GM18505 (cell line): ENCODE measurements at regions not wholly inside any gene's neighbourhood (a gene's known extent, or its start where the extent isn't known, plus 50 kb on each side); places are given as distances from the start of the nearest gene placed in this dataset.
"Not testable (repeated sequence)": the region's sequence is repeated elsewhere in the genome, so short reads cannot be mapped to it uniquely, and the experiment has no call there.

Experiments used
- ATAC-seq: cut with Tn5 transposase; IDR thresholded peaks from one replicate; pipeline ENCODE4 v1.9.1; 2021; ENCODE audit not compliant: unreplicated experiment
- POLR2A ChIP-seq: IDR thresholded peaks from 4 replicates; pipeline ENCODE4 v1.6.1; 2011; ENCODE audit warnings: borderline replicate concordance; ENCODE audit not compliant: insufficient read depth, insufficient read length; ENCODE audit errors: extremely low read depth

GRCh38 chr2:8134985-8135682 lies 546.7 kb upstream of the ID2 start:
- TF ChIP-seq POLR2A = no peak
- no peak for ATAC-seq

GRCh38 chr2:8137801-8138200 lies 544.1 kb upstream of the ID2 start:
- no peak for TF ChIP-seq POLR2A
- ATAC-seq = no peak

DNA sequence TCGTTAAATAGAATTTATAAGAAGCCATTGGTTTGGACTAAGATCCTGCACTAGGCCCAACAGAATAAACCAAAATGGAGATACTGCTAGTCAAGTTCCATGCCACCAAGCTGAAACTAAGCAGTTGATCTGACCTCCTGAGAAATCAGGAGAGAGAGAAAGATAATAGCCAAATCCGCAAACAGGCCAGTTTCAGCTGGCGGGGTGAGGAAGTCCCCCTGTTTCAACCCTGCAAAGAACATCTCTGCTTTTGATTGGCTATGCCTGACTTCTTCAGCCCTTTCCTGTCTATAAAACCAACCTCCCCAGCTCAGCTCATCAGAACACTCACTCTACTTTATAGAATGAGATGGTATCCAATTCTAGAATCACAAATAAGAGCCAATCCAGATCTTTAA lies 543.3 kb upstream of the ID2 start:
- no peak for ATAC-seq
- TF ChIP-seq POLR2A = no peak

DNA sequence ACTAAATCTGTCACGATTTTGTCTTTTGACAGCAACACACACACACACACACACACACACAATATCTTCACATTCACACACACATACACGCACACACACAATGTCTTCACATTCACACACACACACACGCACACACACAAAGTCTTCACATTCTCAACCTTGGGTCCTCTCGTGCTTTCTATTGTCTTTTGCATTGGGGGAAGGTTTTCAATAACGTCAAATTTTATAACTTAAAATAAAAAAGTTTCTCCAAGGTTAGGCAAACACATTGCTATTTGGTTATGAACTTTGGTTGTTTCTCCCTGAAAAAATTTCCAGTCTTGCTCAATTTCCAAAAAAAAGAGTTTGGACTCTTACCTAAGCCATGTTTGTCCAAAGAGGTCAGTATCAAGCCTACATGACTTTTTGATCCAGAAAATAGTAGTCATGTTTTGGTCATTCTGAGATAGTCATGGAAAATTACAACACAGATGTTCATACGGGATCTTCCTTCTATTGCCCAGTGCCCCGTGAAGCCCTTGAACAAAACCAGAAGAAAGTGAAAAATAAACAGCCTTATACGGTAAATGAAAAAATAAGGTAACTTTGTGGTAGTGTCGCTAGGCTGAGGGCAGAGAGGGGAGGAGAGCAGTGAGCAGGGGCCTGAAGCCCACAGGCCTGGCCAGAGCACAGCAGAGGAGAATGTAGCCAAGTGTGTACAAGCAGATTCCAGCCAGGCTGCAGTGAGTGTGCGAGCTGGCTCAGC lies 542.8 kb upstream of the ID2 start:
- ATAC-seq = no peak
- no peak for TF ChIP-seq POLR2A

- ATAC-seq = no peak
- TF ChIP-seq POLR2A = no peak
Measured at GRCh38 chr2:8139668-8140200, 542.1 kb upstream of the ID2 start.

DNA sequence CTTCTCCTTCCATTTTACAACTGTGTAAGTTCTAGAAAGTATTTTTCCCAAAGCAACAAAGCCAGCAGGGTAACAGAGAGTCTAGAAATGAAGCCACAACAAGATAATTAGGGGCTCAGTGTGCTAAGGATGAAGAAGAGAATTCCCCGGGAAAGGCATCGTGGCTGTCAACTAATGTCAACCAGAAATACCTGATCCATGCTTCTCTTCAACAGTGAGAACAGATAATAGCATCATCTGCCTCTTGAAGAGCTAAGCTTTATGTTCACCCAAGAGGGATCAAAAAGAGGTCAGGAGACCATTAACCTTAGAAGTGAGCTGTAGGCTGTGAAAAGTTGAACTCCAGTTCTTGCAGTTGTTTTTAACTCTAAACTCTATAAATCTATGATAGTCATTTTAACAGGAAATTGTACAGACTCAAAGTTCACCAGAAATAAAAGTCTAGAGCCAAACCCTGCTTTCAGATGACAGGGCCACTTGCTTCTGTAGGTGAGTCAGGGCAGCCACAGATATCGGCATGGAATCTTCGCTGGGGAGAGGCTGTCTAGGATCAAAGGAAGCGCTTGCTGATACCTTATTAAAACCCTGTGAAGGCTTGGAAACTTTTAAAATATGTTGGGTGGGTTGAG lies 540.7 kb upstream of the ID2 start:
- no peak for ATAC-seq
- no peak for TF ChIP-seq POLR2A

GRCh38 chr2:8141780-8142179 lies 540.1 kb upstream of the ID2 start:
- no peak for ATAC-seq
- TF ChIP-seq POLR2A = no peak

DNA sequence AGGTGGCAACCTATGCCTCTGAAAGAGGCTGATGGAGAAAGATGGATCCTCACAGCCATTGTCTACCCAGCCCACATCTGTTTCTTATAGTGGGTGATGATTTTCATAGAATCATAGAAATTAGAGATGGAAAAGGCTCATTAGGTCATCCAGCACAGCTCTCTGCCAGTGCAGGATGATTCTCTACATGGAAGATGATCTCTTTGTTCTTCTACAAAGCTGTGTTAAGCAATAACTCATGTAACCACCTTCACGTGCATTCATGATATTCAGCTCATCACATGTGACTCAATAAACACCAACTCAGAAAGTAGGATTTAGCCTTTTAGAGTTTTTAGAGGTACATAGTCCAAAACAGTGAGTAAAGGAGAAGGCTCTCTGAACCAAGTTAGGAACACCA lies 539.4 kb upstream of the ID2 start:
- TF ChIP-seq POLR2A = no peak
- no peak for ATAC-seq

- no peak for TF ChIP-seq POLR2A
- no peak for ATAC-seq
Measured at GRCh38 chr2:8144131-8144631, 537.7 kb upstream of the ID2 start.

DNA sequence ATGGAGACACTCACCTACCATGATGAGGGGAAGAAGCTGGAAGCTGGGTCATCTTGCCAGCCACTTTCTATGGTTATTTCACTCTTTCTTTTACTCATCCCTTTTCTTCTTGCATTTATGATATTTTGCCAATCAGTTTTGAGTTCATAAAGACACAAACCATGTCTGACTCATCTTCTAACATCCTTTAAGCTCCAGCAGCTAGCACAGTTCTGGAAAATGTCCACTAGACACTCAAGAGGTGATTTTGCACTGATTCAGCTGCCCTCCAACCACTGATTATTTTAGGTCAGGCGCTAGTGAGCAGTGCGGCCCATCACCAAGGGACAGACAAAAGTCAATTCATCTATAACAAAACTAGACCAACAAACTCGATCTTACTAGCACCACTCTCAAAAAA lies 537.1 kb upstream of the ID2 start:
- TF ChIP-seq POLR2A = no peak
- ATAC-seq = no peak

- not testable (repeated sequence) for ATAC-seq
Measured at GRCh38 chr2:8145375-8145774, 536.5 kb upstream of the ID2 start.

DNA sequence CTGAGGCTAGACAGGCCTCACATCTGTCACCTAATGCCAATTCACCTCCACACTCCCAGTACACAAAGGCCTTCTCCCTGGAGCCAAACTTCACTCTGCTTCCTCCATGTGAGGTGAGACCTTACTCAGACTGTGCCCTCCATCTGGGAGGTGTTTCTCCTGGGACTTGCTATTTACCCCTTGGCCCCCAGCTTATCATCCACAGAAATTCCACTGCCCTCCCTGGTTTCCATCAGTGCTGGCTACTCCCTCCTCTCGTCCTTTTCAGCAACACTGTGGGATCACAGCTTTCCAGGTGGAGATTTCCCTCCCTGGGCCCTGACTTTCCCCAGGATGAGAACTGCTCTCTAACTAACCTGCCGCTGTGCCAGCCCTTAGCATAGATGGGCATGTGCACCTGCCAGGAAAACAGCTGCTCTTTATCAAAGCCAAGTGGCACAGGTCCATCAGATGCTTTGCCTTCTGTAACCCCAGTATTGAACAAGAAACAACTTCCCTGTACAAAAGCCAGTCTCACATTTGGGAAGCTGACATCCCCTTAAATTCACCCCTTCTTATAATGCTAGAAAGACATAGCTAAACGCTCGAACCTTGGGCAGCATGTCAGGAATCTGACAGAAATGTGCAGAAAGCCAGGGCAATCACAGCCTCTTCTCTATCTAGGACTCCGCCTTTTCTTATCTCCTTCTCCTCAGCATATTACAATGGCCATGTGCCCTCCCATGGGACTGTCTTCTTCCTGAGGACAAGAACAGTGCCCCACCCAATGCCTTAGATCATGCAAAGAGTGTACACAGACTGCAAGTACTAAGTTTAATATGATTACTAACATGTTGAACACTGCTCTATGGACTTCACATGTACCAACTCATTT lies 535.5 kb upstream of the ID2 start:
- no peak for ATAC-seq
- no peak for TF ChIP-seq POLR2A
